ENCODE measurements at regions not wholly inside any gene's neighbourhood (a gene's known extent, or its start where the extent isn't known, plus 50 kb on each side); places are given as distances from the start of the nearest gene placed in this dataset.

- no peaks in the 10 kb centered on the region for H3K9me3 ChIP-seq (ENCODE audit: control insufficient read depth, insufficient read depth, low read depth, low read length)
- ChIA-PET POLR2A (interaction anchor here (0.7 kb wide), 1 partner anchor 36 kb away, joined by 4 read pairs; no protein-coding TSS in a partner anchor), CTCF (interaction anchor here (0.6 kb wide), 1 partner anchor 66 kb away, joined by 5 read pairs; no protein-coding TSS in a partner anchor)
- no peaks in the 10 kb centered on the region for H3K36me3 ChIP-seq (ENCODE audit: control insufficient read depth in 2 of 2, insufficient read depth in 1 of 2, low read length in 2 of 2)
- TF ChIP-seq REST (tag by site-specific recombination; IDR thresholded peaks at IDR 0.05) = no peak
- TF ChIP-seq, protein P1, sequence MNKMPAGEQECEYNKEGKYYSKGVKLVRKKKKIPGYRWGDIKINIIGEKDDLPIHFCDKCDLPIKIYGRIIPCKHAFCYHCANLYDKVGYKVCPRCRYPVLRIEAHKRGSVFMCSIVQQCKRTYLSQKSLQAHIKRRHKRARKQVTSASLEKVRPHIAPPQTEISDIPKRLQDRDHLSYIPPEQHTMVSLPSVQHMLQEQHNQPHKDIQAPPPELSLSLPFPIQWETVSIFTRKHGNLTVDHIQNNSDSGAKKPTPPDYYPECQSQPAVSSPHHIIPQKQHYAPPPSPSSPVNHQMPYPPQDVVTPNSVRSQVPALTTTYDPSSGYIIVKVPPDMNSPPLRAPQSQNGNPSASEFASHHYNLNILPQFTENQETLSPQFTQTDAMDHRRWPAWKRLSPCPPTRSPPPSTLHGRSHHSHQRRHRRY (tag by site-specific recombination; IDR thresholded peaks at IDR 0.05) = no peak
- TF ChIP-seq ATF2 (tag by site-specific recombination; IDR thresholded peaks at IDR 0.05; ENCODE audit: low read depth) = no peak
- no peak for TF ChIP-seq BCL11A (tag by site-specific recombination; IDR thresholded peaks at IDR 0.05; ENCODE audit: low read depth)
- no peak for TF ChIP-seq ZNF660 (tag by site-specific recombination; IDR thresholded peaks at IDR 0.05)
- no peak for TF ChIP-seq RBAK (tag by site-specific recombination; IDR thresholded peaks at IDR 0.05)
- no peak for TF ChIP-seq YY1 (tag by site-specific recombination; IDR thresholded peaks at IDR 0.05)
- TF ChIP-seq, protein P2, sequence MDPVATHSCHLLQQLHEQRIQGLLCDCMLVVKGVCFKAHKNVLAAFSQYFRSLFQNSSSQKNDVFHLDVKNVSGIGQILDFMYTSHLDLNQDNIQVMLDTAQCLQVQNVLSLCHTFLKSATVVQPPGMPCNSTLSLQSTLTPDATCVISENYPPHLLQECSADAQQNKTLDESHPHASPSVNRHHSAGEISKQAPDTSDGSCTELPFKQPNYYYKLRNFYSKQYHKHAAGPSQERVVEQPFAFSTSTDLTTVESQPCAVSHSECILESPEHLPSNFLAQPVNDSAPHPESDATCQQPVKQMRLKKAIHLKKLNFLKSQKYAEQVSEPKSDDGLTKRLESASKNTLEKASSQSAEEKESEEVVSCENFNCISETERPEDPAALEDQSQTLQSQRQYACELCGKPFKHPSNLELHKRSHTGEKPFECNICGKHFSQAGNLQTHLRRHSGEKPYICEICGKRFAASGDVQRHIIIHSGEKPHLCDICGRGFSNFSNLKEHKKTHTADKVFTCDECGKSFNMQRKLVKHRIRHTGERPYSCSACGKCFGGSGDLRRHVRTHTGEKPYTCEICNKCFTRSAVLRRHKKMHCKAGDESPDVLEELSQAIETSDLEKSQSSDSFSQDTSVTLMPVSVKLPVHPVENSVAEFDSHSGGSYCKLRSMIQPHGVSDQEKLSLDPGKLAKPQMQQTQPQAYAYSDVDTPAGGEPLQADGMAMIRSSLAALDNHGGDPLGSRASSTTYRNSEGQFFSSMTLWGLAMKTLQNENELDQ (tag by site-specific recombination; IDR thresholded peaks at IDR 0.05; ENCODE audit: low read depth) = no peak
- TF ChIP-seq ZFHX2 (tag by site-specific recombination; conservative IDR thresholded peaks at IDR 0.05) = no peak
- no peak for TF ChIP-seq ZNF394 (tag by site-specific recombination; IDR thresholded peaks at IDR 0.05; ENCODE audit: borderline replicate concordance)
- no peak for TF ChIP-seq GLI2 (tag by site-specific recombination; IDR thresholded peaks at IDR 0.05; ENCODE audit: borderline replicate concordance, low read depth)
- no peak for TF ChIP-seq REPIN1 (tag by site-specific recombination; IDR thresholded peaks at IDR 0.05; ENCODE audit: low read depth)
- TF ChIP-seq ZNF302 (tag by site-specific recombination; IDR thresholded peaks at IDR 0.05; ENCODE audit: low read depth) = no peak
- no peak for TF ChIP-seq IKZF3 (tag by site-specific recombination; IDR thresholded peaks at IDR 0.05)
- no peak for TF ChIP-seq SP2 (tag by site-specific recombination; IDR thresholded peaks at IDR 0.05)
- TF ChIP-seq, protein P3, sequence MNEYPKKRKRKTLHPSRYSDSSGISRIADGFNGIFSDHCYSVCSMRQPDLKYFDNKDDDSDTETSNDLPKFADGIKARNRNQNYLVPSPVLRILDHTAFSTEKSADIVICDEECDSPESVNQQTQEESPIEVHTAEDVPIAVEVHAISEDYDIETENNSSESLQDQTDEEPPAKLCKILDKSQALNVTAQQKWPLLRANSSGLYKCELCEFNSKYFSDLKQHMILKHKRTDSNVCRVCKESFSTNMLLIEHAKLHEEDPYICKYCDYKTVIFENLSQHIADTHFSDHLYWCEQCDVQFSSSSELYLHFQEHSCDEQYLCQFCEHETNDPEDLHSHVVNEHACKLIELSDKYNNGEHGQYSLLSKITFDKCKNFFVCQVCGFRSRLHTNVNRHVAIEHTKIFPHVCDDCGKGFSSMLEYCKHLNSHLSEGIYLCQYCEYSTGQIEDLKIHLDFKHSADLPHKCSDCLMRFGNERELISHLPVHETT (tag by site-specific recombination; IDR thresholded peaks at IDR 0.05) = no peak
- TF ChIP-seq ZNF701 (tag by site-specific recombination; IDR thresholded peaks at IDR 0.05) = no peak
- H3K4me1 ChIP-seq (ENCODE audit: control insufficient read depth, insufficient read depth, low read length) = peaks cover 2% of the 10 kb centered on the region; the same call in 1 of the 2 replicates
- no peak overlapping the region for H3K4me3 ChIP-seq (ENCODE audit: low read depth, low read length)
- H3K27ac ChIP-seq (ENCODE audit: extremely low read depth, low read depth, low read length) = no peak overlapping the region
Observed at GRCh38 chr2:145190031-145190703, 670.2 kb upstream of the ZEB2 start.

Data from HEK293 (cell line).